Tibial nerve (tissue), 4 donors: ENCODE measurements at regions not wholly inside any gene's neighbourhood (a gene's known extent, or its start where the extent isn't known, plus 50 kb on each side); places are given as distances from the start of the nearest gene placed in this dataset.
"Not testable (repeated sequence)": the region's sequence is repeated elsewhere in the genome, so short reads cannot be mapped to it uniquely, and the experiment has no call there.

ENCODE experiments used
- DNase-seq, 2 donors: peaks; one replicate each; pipeline ENCODE4 v3.0.0-alpha.2; 2019; ENCODE audit warnings: low spot score in 2 of 2
- H3K27ac ChIP-seq, 4 donors: fragments of 200-600 bp; sonication (generic) in 3 of 4; one replicate each; pipeline ENCODE4 v1.5.1; 2017 to 2019; ENCODE audit warnings: mild to moderate bottlenecking in 1 of 4
- H3K27me3 ChIP-seq, 2 donors: fragments of 200-600 bp; sonication (generic) in 1 of 2; one replicate each; pipeline versions ENCODE4 v1.5.1 to v1.6.0; 2017 to 2019
- H3K36me3 ChIP-seq, 3 donors: fragments of 200-600 bp; sonication (generic); one replicate each; pipeline ENCODE4 v1.5.1; 2018 to 2019
- H3K4me1 ChIP-seq, 4 donors: fragments of 200-600 bp; sonication (generic) in 3 of 4; one replicate each; pipeline ENCODE4 v1.5.1; 2017 to 2019
- H3K4me3 ChIP-seq, 4 donors: fragments of 200-600 bp; sonication (generic) in 3 of 4; one replicate each; pipeline ENCODE4 v1.5.1; 2017 to 2019; ENCODE audit warnings: mild to moderate bottlenecking in 1 of 4, moderate library complexity in 1 of 4
- H3K9me3 ChIP-seq, 4 donors: fragments of 200-600 bp; sonication (generic) in 3 of 4; one replicate each; pipeline ENCODE4 v1.5.1; 2017 to 2019
- EP300 ChIP-seq, 2 donors: sonication (generic); formaldehyde crosslinking; IDR thresholded peaks; one replicate each; pipeline ENCODE4 v1.6.1; 2017; ENCODE audit warnings: antibody characterized with exemption in 2 of 2, mild to moderate bottlenecking in 1 of 2
- POLR2A ChIP-seq, 2 donors: fragments of 450-650 bp; IDR thresholded peaks; one replicate each; pipeline ENCODE4 v1.6.1; 2017; ENCODE audit warnings: antibody characterized with exemption in 2 of 2, mild to moderate bottlenecking in 2 of 2, moderate library complexity in 2 of 2
- WGBS, 2 donors: methylation state at CpG; one replicate each; pipeline ENCODE4 v1.1.5; 2018; 5-methylcytosine and 5-hydroxymethylcytosine counted together
- TF ChIP-seq, protein P1 (sequence below), 5 experiments: fragments of 200-600 bp in 3 of 5; fragments of 450-650 bp in 2 of 5; sonication (generic) in 3 of 5; IDR thresholded peaks; one replicate each; pipeline ENCODE4 v1.5.1; 2016 to 2019; ENCODE audit warnings: antibody characterized with exemption in 5 of 5, mild to moderate bottlenecking in 3 of 5, moderate library complexity in 2 of 5

DNA sequence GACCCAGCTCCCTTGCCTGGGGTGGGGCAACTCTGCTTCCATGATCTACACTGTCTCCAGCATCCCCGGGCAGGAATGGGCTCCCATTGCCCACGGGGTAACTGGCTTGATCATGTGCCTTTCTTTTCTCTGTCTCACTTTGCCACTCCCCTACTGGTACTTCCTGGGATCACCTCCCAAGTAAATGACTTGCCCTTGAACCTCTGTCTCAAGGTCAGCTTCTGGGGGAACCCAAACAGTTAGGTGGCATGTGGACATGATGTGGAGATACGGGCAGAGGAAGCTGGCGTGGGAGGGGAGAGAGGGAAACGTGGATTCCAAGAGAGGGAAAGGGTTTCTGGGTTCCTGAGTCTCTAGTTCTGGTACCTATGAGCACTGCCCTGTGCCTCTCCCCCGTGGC is 63.8 kb upstream of the RALY start:
- H3K36me3 ChIP-seq = no peaks in the 10 kb centered on the region

DNA sequence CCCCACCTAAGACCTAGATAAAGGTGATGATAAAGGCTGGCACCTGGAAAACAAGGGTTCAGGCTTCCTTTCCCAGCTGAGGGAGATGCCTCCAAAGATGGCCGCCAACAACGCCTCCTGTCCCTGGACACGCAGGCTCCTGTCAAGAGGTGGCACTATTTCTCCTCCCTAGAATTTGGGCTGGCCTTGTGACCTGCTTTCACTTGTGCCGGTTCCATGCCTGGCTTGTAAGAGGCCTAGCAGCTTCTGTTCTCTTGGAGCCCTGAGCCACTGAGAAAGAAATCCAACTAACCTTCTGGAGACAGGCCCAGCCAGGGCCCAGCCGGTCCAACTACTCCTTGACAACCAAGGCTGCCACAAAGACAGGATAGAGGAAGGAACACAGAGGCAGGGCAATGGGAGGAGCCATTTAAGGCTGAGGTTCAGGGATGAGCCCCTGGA is 60.2 kb upstream of the RALY start:
- no peaks in the 10 kb centered on the region for H3K4me1 ChIP-seq
- no peaks in the 10 kb centered on the region for H3K9me3 ChIP-seq
- no peak overlapping the region for H3K4me3 ChIP-seq
- WGBS, 2 donors = 57 to 64% methylated on average over 5 of the region's 5 CpGs
- H3K27me3 ChIP-seq = no peaks in the 10 kb centered on the region
- H3K27ac ChIP-seq = peak overlapping the region in 2 of 4 donors; percentile 18 to 33
- no peaks in the 10 kb centered on the region for H3K36me3 ChIP-seq
- TF ChIP-seq POLR2A (IDR thresholded peaks at IDR 0.05) (no peak), EP300 (IDR thresholded peaks at IDR 0.05) (peak in 1 of 2 donors; percentile 9)
- TF ChIP-seq, protein P1, sequence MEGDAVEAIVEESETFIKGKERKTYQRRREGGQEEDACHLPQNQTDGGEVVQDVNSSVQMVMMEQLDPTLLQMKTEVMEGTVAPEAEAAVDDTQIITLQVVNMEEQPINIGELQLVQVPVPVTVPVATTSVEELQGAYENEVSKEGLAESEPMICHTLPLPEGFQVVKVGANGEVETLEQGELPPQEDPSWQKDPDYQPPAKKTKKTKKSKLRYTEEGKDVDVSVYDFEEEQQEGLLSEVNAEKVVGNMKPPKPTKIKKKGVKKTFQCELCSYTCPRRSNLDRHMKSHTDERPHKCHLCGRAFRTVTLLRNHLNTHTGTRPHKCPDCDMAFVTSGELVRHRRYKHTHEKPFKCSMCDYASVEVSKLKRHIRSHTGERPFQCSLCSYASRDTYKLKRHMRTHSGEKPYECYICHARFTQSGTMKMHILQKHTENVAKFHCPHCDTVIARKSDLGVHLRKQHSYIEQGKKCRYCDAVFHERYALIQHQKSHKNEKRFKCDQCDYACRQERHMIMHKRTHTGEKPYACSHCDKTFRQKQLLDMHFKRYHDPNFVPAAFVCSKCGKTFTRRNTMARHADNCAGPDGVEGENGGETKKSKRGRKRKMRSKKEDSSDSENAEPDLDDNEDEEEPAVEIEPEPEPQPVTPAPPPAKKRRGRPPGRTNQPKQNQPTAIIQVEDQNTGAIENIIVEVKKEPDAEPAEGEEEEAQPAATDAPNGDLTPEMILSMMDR (IDR thresholded peaks at IDR 0.05) = peak in 4 of 5 experiments; percentile 14 to 59 (median 36)
- peak; percentile 39 to 40 for DNase-seq

More for the DNA sequence above, 63.8 kb upstream of the RALY start:
- Histone ChIP-seq H3K4me1 (no peaks in the 10 kb centered on the region), H3K27me3 (no peaks in the 10 kb centered on the region), H3K9me3 (no peaks in the 10 kb centered on the region), H3K27ac (no peak overlapping the region), H3K4me3 (no peak overlapping the region)
- TF ChIP-seq EP300 (IDR thresholded peaks at IDR 0.05) = no peak
- TF ChIP-seq, protein P1 (IDR thresholded peaks at IDR 0.05) = no peak
- TF ChIP-seq POLR2A (IDR thresholded peaks at IDR 0.05) = no peak
- WGBS, 2 donors = 70 to 72% methylated on average over 6 of the region's 6 CpGs
- DNase-seq = no peak

DNA sequence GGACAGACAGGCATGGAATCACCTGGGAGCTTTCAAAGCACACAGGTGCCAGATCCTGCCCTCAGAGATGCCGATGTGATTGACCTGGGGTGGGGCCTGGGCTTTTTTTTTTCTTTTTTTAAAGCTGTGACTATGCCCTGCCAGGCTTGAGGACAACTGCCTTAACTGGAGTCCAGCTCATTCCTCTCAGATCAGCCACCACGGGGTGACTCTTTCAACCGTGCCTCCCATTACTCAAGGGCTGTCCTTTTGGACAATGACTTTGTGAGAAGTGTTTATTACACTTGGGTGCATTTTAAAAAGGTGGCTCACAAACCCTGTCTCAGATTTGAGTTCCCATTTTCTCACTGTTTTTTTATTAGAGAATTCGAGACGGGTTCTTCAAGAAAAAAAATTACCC is 57.1 kb upstream of the RALY start:
- no peak for DNase-seq
- TF ChIP-seq, protein P1 (IDR thresholded peaks at IDR 0.05) = no peak
- no peak for TF ChIP-seq POLR2A (IDR thresholded peaks at IDR 0.05)
- no peak for TF ChIP-seq EP300 (IDR thresholded peaks at IDR 0.05)
- Histone ChIP-seq H3K4me3 (no peak overlapping the region), H3K9me3 (no peaks in the 10 kb centered on the region), H3K27ac (no peak overlapping the region), H3K27me3 (no peaks in the 10 kb centered on the region), H3K4me1 (no peaks in the 10 kb centered on the region), H3K36me3 (no peaks in the 10 kb centered on the region)
- 72% methylated on average over 5 of the region's 5 CpGs for WGBS, 2 donors

DNA sequence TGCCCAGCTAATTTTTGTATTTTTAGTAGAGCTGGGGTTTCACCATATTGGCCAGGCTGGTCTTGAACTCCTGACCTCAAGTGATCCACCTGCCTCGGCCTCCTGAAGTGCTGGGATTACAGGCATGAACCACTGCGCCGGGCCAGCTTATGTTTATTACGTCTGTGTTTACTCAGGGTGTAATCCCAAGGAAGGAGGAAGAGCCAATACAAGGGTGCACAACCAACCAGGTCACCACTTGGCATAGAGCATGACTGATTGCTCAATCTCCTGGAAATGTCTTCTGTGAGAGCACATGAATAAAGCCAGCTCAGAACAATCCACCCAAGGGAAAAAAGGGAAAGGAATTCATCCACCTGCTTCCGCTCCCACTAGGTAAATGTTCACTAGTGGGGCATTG is 54.7 kb upstream of the RALY start:
- not testable (repeated sequence) for H3K4me1 ChIP-seq, H3K36me3 ChIP-seq, H3K27me3 ChIP-seq, H3K27ac ChIP-seq, H3K9me3 ChIP-seq, H3K4me3 ChIP-seq
- peak in 1 of 2 donors; percentile 10 for TF ChIP-seq EP300 (IDR thresholded peaks at IDR 0.05)
- WGBS, 2 donors = 81 to 86% methylated on average over 5 of the region's 5 CpGs
- peak in 1 of 2 donors; percentile 48 for DNase-seq

DNA sequence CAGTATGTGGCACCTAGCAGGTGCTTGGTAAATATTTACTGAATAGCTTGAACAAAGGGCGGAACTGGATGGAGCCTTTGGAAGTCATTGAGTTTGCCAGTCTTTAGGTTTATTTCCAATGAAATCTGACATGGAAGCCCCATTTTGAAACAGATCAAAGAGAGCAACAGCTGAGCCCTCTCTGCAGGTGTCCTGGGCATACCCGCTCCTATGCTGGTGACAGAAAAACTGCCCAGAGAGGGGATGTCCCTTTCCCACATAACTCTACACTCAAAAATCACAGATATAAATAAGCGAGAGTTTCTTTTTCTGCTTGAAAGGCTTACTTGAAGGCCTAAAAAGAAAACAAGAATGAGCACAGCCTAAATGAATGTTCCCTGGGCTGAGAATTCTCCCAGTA is 53.0 kb upstream of the RALY start:
- Histone ChIP-seq H3K27me3 (no peaks in the 10 kb centered on the region), H3K36me3 (no peaks in the 10 kb centered on the region), H3K9me3 (no peaks in the 10 kb centered on the region), H3K4me1 (no peaks in the 10 kb centered on the region), H3K4me3 (no peak overlapping the region), H3K27ac (no peak overlapping the region)
- 97% methylated on average over 3 of the region's 3 CpGs for WGBS, 2 donors
- TF ChIP-seq EP300 (IDR thresholded peaks at IDR 0.05) = no peak
- TF ChIP-seq, protein P1 (IDR thresholded peaks at IDR 0.05) = no peak
- no peak for TF ChIP-seq POLR2A (IDR thresholded peaks at IDR 0.05)
- DNase-seq = no peak
